ENCODE measurements at regions not wholly inside any gene's neighbourhood (a gene's known extent, or its start where the extent isn't known, plus 50 kb on each side); places are given as distances from the start of the nearest gene placed in this dataset.

- no peak for DNase-seq
Measured at GRCh38 chr4:129561280-129561679, 465.3 kb downstream of the C4orf33 start.

GRCh38 chr4:129561886-129562671, 466.1 kb downstream of the C4orf33 start:
- DNase-seq: no peak

GRCh38 chr4:129565214-129565613, 469.3 kb downstream of the C4orf33 start:
- DNase-seq: no peak

GRCh38 chr4:129570326-129570725, 474.4 kb downstream of the C4orf33 start:
- DNase-seq: no peak

- DNase-seq: no peak
Measured at GRCh38 chr4:129578336-129578735, 482.4 kb downstream of the C4orf33 start.

GRCh38 chr4:129581305-129581704, 485.4 kb downstream of the C4orf33 start:
- no peak for DNase-seq

- DNase-seq: no peak
Measured at GRCh38 chr4:129583868-129584267, 487.9 kb downstream of the C4orf33 start.

- DNase-seq: no peak
Measured at GRCh38 chr4:129598582-129598981, 502.6 kb downstream of the C4orf33 start.

- no peak for DNase-seq
Measured at GRCh38 chr4:129600898-129601297, 504.9 kb downstream of the C4orf33 start.

GRCh38 chr4:129602447-129602846, 506.5 kb downstream of the C4orf33 start:
- DNase-seq: no peak

- no peak for DNase-seq
Measured at GRCh38 chr4:129603241-129603931, 507.4 kb downstream of the C4orf33 start.

GRCh38 chr4:129604632-129605255, 508.8 kb downstream of the C4orf33 start:
- no peak for DNase-seq

GRCh38 chr4:129614611-129615010, 518.7 kb downstream of the C4orf33 start:
- DNase-seq: no peak

GRCh38 chr4:129622566-129622965, 526.6 kb downstream of the C4orf33 start:
- DNase-seq: no peak

GRCh38 chr4:129623233-129623875, 527.4 kb downstream of the C4orf33 start:
- DNase-seq: peak in 1 of 6 experiments; percentile 19

- peak in 4 of 6 experiments; percentile 2 to 18 (median 12) for DNase-seq
Measured at GRCh38 chr4:129641179-129641578, 545.2 kb downstream of the C4orf33 start.

- no peak for DNase-seq
Measured at GRCh38 chr4:129645461-129645860, 549.5 kb downstream of the C4orf33 start.

GRCh38 chr4:129668092-129668491, 572.1 kb downstream of the C4orf33 start:
- no peak for DNase-seq

- DNase-seq: no peak
Measured at GRCh38 chr4:129672941-129673340, 577.0 kb downstream of the C4orf33 start.

GRCh38 chr4:129675036-129675435, 579.1 kb downstream of the C4orf33 start:
- no peak for DNase-seq

- DNase-seq: no peak
Measured at GRCh38 chr4:129676934-129677333, 581.0 kb downstream of the C4orf33 start.

- DNase-seq: no peak
Measured at GRCh38 chr4:129682586-129682985, 586.6 kb downstream of the C4orf33 start.

- DNase-seq: no peak
Measured at GRCh38 chr4:129707949-129708348, 612.0 kb downstream of the C4orf33 start.
